NCI-H510A treated with DMSO at 0.1 percent for 48 hours (cell line): ENCODE measurements at regions not wholly inside any gene's neighbourhood (a gene's known extent, or its start where the extent isn't known, plus 50 kb on each side); places are given as distances from the start of the nearest gene placed in this dataset.
"Not testable (repeated sequence)": the region's sequence is repeated elsewhere in the genome, so short reads cannot be mapped to it uniquely, and the experiment has no call there.

Source experiments
- DNase-seq: peaks from one replicate; lab custom pipeline; 2025; lab: John Stamatoyannopoulos, UW

GRCh38 chr16:26801628-26802027, 265.1 kb upstream of the C16orf82 start:
- no peak for DNase-seq

- no peak for DNase-seq
Observed at GRCh38 chr16:26802440-26802839, 264.3 kb upstream of the C16orf82 start.

- no peak for DNase-seq
Observed at GRCh38 chr16:26802965-26803364, 263.8 kb upstream of the C16orf82 start.

- no peak for DNase-seq
Observed at GRCh38 chr16:26806657-26807056, 260.1 kb upstream of the C16orf82 start.

- no peak for DNase-seq
Observed at GRCh38 chr16:26809461-26809860, 257.3 kb upstream of the C16orf82 start.

GRCh38 chr16:26816266-26816665, 250.5 kb upstream of the C16orf82 start:
- no peak for DNase-seq

GRCh38 chr16:26816885-26817571, 249.7 kb upstream of the C16orf82 start:
- DNase-seq = no peak

- DNase-seq = no peak
Observed at GRCh38 chr16:26818393-26818792, 248.3 kb upstream of the C16orf82 start.

GRCh38 chr16:26824469-26824868, 242.3 kb upstream of the C16orf82 start:
- no peak for DNase-seq

GRCh38 chr16:26826500-26826899, 240.2 kb upstream of the C16orf82 start:
- no peak for DNase-seq

- DNase-seq = no peak
Observed at GRCh38 chr16:26827386-26827785, 239.3 kb upstream of the C16orf82 start.

- peak; percentile 36 for DNase-seq
Observed at GRCh38 chr16:26830428-26831127, 236.1 kb upstream of the C16orf82 start.

GRCh38 chr16:26836114-26836513, 230.6 kb upstream of the C16orf82 start:
- not testable (repeated sequence) for DNase-seq

- no peak for DNase-seq
Observed at GRCh38 chr16:26838931-26839330, 227.8 kb upstream of the C16orf82 start.

GRCh38 chr16:26840691-26841090, 226.0 kb upstream of the C16orf82 start:
- no peak for DNase-seq

GRCh38 chr16:26856271-26856670, 210.5 kb upstream of the C16orf82 start:
- no peak for DNase-seq

GRCh38 chr16:26856791-26857190, 209.9 kb upstream of the C16orf82 start:
- DNase-seq = no peak

GRCh38 chr16:26857371-26857770, 209.4 kb upstream of the C16orf82 start:
- no peak for DNase-seq

- DNase-seq = no peak
Observed at GRCh38 chr16:26860506-26860905, 206.2 kb upstream of the C16orf82 start.

- no peak for DNase-seq
Observed at GRCh38 chr16:26863931-26864330, 202.8 kb upstream of the C16orf82 start.

- not testable (repeated sequence) for DNase-seq
Observed at GRCh38 chr16:26874318-26874717, 192.4 kb upstream of the C16orf82 start.

- DNase-seq = no peak
Observed at GRCh38 chr16:26877421-26877820, 189.3 kb upstream of the C16orf82 start.

- no peak for DNase-seq
Observed at GRCh38 chr16:26885674-26886073, 181.1 kb upstream of the C16orf82 start.

- DNase-seq = no peak
Observed at GRCh38 chr16:26889740-26890139, 177.0 kb upstream of the C16orf82 start.
